ENCODE measurements at regions not wholly inside any gene's neighbourhood (a gene's known extent, or its start where the extent isn't known, plus 50 kb on each side); places are given as distances from the start of the nearest gene placed in this dataset.
"Not testable (repeated sequence)": the region's sequence is repeated elsewhere in the genome, so short reads cannot be mapped to it uniquely, and the experiment has no call there.

- intact Hi-C loops (cut with micrococcal nuclease): no loop called here
- H3K36me3 ChIP-seq: no peaks in the 10 kb centered on the region
- no peak overlapping the region for H3K27ac ChIP-seq (replicated peaks)
- H3K4me3 ChIP-seq: no peak overlapping the region
- H3K9me3 ChIP-seq (replicated peaks): peaks cover 9% of the 10 kb centered on the region
- no peaks in the 10 kb centered on the region for H3K4me1 ChIP-seq
- TF ChIP-seq, protein P1, sequence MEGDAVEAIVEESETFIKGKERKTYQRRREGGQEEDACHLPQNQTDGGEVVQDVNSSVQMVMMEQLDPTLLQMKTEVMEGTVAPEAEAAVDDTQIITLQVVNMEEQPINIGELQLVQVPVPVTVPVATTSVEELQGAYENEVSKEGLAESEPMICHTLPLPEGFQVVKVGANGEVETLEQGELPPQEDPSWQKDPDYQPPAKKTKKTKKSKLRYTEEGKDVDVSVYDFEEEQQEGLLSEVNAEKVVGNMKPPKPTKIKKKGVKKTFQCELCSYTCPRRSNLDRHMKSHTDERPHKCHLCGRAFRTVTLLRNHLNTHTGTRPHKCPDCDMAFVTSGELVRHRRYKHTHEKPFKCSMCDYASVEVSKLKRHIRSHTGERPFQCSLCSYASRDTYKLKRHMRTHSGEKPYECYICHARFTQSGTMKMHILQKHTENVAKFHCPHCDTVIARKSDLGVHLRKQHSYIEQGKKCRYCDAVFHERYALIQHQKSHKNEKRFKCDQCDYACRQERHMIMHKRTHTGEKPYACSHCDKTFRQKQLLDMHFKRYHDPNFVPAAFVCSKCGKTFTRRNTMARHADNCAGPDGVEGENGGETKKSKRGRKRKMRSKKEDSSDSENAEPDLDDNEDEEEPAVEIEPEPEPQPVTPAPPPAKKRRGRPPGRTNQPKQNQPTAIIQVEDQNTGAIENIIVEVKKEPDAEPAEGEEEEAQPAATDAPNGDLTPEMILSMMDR (IDR thresholded peaks at IDR 0.05; ENCODE audit: borderline replicate concordance): no peak
- H3K27me3 ChIP-seq (ENCODE audit: low read depth): no peaks in the 10 kb centered on the region
- DNase-seq: no peak
These were observed 1600.9 kb upstream of the C9orf72 start for GRCh38 chr9:29174136-29174535.

DNA sequence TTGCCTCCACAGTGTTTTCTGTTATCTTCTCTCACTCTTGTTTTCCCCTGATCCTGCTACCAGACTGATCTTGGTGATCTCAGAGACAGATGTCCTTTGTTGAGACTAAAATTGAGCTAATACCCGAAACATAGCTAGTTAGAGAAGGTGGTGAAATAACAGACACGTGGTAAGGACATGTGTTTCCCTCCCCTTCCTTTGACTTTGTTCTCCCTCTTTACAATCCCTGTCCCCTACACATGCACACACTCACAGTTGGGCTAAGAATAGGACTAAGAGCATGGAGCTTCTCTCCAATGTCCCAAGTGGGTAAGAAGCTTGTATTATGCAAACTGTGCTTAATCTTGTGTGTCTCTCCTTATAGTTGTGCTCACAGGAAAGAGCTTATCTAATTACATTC is 1603.0 kb upstream of the C9orf72 start:
- H3K9me3 ChIP-seq (replicated peaks): no peaks in the 10 kb centered on the region
- no peaks in the 10 kb centered on the region for H3K27me3 ChIP-seq (ENCODE audit: low read depth)
- no peak overlapping the region for H3K27ac ChIP-seq (replicated peaks)
- no peak overlapping the region for H3K4me3 ChIP-seq
- DNase-seq: no peak
- intact Hi-C loops (cut with micrococcal nuclease): no loop called here
- H3K4me1 ChIP-seq: no peaks in the 10 kb centered on the region
- TF ChIP-seq, protein P1 (IDR thresholded peaks at IDR 0.05; ENCODE audit: borderline replicate concordance): no peak
- H3K36me3 ChIP-seq: no peaks in the 10 kb centered on the region

DNA sequence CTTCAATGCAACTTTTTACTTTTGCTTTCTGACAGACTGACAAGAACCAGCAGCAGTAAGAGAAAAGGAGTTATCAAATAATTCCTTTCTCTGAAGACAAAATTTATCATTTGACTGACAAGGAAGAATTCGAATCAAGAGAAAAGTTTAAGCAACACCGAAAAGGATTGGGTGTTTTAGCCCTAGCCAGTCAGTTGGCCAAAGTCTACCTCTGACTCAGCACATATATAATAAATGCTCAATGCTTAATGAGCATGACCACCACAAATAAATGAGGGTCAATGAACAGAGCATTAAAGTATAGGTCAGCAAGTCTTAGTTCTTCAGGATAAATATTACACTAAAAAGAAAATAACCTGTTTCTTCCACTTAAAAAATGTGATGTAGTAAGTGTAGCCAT is 1603.5 kb upstream of the C9orf72 start:
- TF ChIP-seq, protein P1 (IDR thresholded peaks at IDR 0.05; ENCODE audit: borderline replicate concordance): no peak
- H3K4me3 ChIP-seq: no peak overlapping the region
- no peaks in the 10 kb centered on the region for H3K9me3 ChIP-seq (replicated peaks)
- no peak overlapping the region for H3K27ac ChIP-seq (replicated peaks)
- H3K27me3 ChIP-seq (ENCODE audit: low read depth): no peaks in the 10 kb centered on the region
- no peak for DNase-seq
- no peaks in the 10 kb centered on the region for H3K36me3 ChIP-seq
- H3K4me1 ChIP-seq: no peaks in the 10 kb centered on the region
- intact Hi-C loops (cut with micrococcal nuclease): no loop called here

- Histone ChIP-seq H3K4me3 (no peak overlapping the region), H3K9me3 (replicated peaks) (no peaks in the 10 kb centered on the region), H3K4me1 (no peaks in the 10 kb centered on the region), H3K36me3 (no peaks in the 10 kb centered on the region), H3K27me3 (ENCODE audit: low read depth) (no peaks in the 10 kb centered on the region), H3K27ac (replicated peaks) (no peak overlapping the region)
- TF ChIP-seq, protein P1 (IDR thresholded peaks at IDR 0.05; ENCODE audit: borderline replicate concordance): no peak
- no peak for DNase-seq
- intact Hi-C loops (cut with micrococcal nuclease): no loop called here
These were observed 1610.7 kb upstream of the C9orf72 start for GRCh38 chr9:29183971-29184370.

GRCh38 chr9:29188771-29189170 is 1615.5 kb upstream of the C9orf72 start:
- H3K27me3 ChIP-seq (ENCODE audit: low read depth); H3K4me1 ChIP-seq; H3K36me3 ChIP-seq; intact Hi-C loops (cut with micrococcal nuclease); H3K27ac ChIP-seq (replicated peaks); DNase-seq; H3K9me3 ChIP-seq (replicated peaks); H3K4me3 ChIP-seq: not testable (repeated sequence)

GRCh38 chr9:29189221-29189620 is 1615.9 kb upstream of the C9orf72 start:
- intact Hi-C loops (cut with micrococcal nuclease); H3K27me3 ChIP-seq (ENCODE audit: low read depth); H3K4me3 ChIP-seq; H3K36me3 ChIP-seq; DNase-seq; H3K4me1 ChIP-seq; H3K27ac ChIP-seq (replicated peaks); H3K9me3 ChIP-seq (replicated peaks): not testable (repeated sequence)

DNA sequence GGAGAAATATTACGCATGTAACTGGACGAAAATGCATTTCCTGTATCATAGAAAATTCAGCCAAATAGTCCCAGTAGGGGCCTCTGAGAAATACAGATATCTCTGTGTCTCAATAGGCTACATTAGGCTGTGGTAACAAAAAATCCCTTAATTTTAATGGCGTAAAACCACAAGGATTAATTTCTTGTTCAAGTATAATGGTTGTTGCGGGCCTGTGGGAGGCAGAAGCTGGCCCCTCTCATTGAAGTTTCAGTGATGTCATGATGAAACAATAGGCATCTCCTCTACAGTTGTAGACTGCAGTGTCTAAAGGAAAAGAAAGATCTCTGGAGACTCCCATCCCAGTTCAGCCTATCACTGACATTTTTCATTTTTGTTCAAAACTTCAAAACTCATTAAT is 1625.6 kb upstream of the C9orf72 start:
- Histone ChIP-seq H3K9me3 (replicated peaks) (no peaks in the 10 kb centered on the region), H3K27ac (replicated peaks) (no peak overlapping the region), H3K4me1 (no peaks in the 10 kb centered on the region), H3K4me3 (no peak overlapping the region), H3K36me3 (no peaks in the 10 kb centered on the region), H3K27me3 (ENCODE audit: low read depth) (peaks cover 3% of the 10 kb centered on the region)
- DNase-seq: no peak
- intact Hi-C loops (cut with micrococcal nuclease): no loop called here
- TF ChIP-seq, protein P1 (IDR thresholded peaks at IDR 0.05; ENCODE audit: borderline replicate concordance): no peak

All from left ventricle myocardium inferior (tissue), 1 donor.